ENCODE measurements at regions not wholly inside any gene's neighbourhood (a gene's known extent, or its start where the extent isn't known, plus 50 kb on each side); places are given as distances from the start of the nearest gene placed in this dataset.

DNA sequence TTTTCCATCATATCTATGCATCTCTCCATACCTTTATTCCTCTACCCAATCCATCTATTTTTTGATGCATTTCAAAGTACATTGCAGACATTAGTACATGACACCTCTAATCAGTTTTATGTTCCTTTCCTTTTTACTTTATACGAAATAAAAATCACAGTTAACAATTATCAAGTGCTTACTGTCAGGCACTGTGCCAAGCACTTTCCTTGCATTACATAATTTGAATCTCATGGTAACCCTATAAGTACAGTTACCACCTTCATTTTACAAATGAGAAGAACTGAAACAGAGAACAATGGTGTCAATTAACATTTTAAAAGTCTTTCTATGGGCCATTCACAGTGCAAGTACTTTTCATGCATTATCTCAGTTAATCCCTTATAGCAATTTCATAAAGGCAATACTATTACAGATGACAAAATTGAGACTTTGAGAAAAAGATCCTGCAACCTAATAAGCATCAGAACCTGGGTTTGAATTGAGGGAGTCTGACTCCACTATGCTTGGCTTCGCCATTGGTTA lies 544.4 kb upstream of the TNP1 start:
- intact Hi-C loops (cut with DNase I; ENCODE audit: low total_unique reads) = no loop called here
- Histone ChIP-seq H3K4me1 (peaks cover 0 to 6% of the 10 kb centered on the region in 2 donors), H3K27me3 (no peaks in the 10 kb centered on the region), H3K9me3 (no peaks in the 10 kb centered on the region), H3K4me3 (no peak overlapping the region), H3K27ac (peak overlapping the region; percentile 20 to 76), H3K36me3 (no peaks in the 10 kb centered on the region)
- DNase-seq = no peak
- TF ChIP-seq POLR2A (IDR thresholded peaks at IDR 0.05) = no peak
- TF ChIP-seq, protein P1, sequence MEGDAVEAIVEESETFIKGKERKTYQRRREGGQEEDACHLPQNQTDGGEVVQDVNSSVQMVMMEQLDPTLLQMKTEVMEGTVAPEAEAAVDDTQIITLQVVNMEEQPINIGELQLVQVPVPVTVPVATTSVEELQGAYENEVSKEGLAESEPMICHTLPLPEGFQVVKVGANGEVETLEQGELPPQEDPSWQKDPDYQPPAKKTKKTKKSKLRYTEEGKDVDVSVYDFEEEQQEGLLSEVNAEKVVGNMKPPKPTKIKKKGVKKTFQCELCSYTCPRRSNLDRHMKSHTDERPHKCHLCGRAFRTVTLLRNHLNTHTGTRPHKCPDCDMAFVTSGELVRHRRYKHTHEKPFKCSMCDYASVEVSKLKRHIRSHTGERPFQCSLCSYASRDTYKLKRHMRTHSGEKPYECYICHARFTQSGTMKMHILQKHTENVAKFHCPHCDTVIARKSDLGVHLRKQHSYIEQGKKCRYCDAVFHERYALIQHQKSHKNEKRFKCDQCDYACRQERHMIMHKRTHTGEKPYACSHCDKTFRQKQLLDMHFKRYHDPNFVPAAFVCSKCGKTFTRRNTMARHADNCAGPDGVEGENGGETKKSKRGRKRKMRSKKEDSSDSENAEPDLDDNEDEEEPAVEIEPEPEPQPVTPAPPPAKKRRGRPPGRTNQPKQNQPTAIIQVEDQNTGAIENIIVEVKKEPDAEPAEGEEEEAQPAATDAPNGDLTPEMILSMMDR (IDR thresholded peaks at IDR 0.05) = no peak

DNA sequence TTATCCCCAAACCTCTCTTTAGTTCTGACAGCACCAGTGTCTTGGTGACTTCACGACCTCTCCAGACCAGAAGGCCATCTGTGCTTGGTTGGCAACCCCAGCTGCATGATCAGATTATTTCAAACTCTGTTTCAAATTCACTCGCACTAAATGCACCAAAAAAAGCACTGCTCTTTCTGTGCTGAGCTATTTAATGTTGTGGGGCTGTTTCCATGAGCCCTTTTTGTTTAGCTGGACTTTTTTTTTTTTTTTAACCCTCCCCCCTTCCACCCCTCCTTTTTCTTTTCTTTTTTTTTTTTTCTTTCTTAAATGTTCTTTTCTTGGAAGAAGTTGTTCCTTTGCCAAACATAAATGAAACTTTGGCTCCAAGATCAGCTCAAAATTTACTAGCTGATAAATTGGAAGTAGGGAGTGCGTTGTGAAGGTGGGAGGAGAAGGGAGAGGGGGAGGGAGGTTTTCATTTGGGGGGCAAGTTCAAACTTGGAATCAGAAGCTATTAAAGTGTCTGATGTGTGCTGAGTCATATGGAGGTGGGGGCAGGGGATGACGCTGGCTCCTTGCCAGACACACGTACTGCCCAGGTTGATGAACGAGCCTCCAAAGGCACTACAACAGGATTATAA lies 543.0 kb upstream of the TNP1 start:
- peak overlapping the region; percentile 82 to 85 for H3K27ac ChIP-seq
- TF ChIP-seq, protein P1 (IDR thresholded peaks at IDR 0.05) = no peak
- no peak for TF ChIP-seq POLR2A (IDR thresholded peaks at IDR 0.05)

GRCh38 chr2:217402144-217402543 lies 542.3 kb upstream of the TNP1 start:
- intact Hi-C loops (cut with DNase I; ENCODE audit: low total_unique reads) = no loop called here
- Histone ChIP-seq H3K36me3 (no peaks in the 10 kb centered on the region), H3K9me3 (no peaks in the 10 kb centered on the region), H3K27me3 (no peaks in the 10 kb centered on the region), H3K4me1 (peaks cover 0 to 6% of the 10 kb centered on the region in 2 donors), H3K27ac (peak overlapping the region; percentile 82 to 85), H3K4me3 (no peak overlapping the region)
- no peak for DNase-seq
- TF ChIP-seq, protein P1 (IDR thresholded peaks at IDR 0.05) = no peak
- TF ChIP-seq POLR2A (IDR thresholded peaks at IDR 0.05) = no peak

More for the DNA sequence above, 543.0 kb upstream of the TNP1 start:
- Histone ChIP-seq H3K4me1 (peaks cover 0 to 6% of the 10 kb centered on the region in 2 donors), H3K27me3 (no peaks in the 10 kb centered on the region), H3K4me3 (no peak overlapping the region), H3K36me3 (no peaks in the 10 kb centered on the region), H3K9me3 (no peaks in the 10 kb centered on the region)
- DNase-seq = peak; percentile 89 to 92
- intact Hi-C loops (cut with DNase I; ENCODE audit: low total_unique reads) = no loop called here

DNA sequence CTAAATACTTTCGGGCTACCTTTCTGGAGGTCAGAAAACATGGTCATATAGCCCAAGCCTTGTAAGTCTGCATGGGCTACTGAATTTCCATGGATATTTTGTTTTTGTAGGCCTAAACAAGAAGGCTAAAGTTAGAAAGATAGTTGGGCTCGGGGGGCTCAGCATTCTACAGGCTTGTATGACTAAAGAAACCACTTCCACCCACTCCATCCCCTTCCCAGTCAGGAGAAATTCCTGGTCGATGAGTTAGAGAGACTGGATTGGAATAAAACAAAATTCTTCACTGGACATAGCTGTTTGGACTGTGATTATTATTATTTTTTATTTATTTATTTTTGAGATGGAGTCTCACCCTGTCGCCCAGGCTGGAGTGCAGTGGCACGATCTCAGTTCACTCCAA lies 539.4 kb upstream of the TNP1 start:
- Histone ChIP-seq H3K9me3 (no peaks in the 10 kb centered on the region), H3K4me3 (no peak overlapping the region), H3K27me3 (no peaks in the 10 kb centered on the region), H3K36me3 (no peaks in the 10 kb centered on the region), H3K27ac (peak overlapping the region; percentile 35 to 59), H3K4me1 (peaks cover 1 to 18% of the 10 kb centered on the region in 2 donors)
- intact Hi-C loops (cut with DNase I; ENCODE audit: low total_unique reads) = no loop called here
- TF ChIP-seq POLR2A (IDR thresholded peaks at IDR 0.05) = no peak
- TF ChIP-seq, protein P1 (IDR thresholded peaks at IDR 0.05) = no peak
- DNase-seq = no peak

DNA sequence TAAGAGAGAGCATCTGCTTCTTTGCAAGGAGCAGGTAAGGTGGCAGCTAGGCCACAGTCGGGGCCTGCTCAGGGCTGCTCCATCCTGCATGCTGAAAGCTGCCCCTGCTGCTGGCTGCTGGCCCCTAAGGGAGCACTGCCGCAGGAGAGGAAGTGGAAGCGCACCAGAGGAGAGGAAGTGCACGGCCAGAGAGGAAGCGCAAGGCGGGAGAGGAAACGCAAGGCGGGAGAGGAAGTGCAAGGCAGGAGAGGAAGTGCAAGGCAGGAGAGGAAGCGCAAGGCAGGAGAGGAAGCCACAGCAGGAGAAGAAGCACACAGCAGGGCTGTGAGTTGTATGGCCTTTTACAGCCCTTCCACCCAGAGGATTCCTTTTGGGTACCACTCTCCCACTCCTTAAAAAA lies 539.0 kb upstream of the TNP1 start:
- H3K27me3 ChIP-seq = no peaks in the 10 kb centered on the region
- H3K9me3 ChIP-seq = no peaks in the 10 kb centered on the region
- H3K36me3 ChIP-seq = no peaks in the 10 kb centered on the region
- H3K4me1 ChIP-seq = peaks cover 5 to 23% of the 10 kb centered on the region in 2 donors
- intact Hi-C loops (cut with DNase I; ENCODE audit: low total_unique reads) = no loop called here
- DNase-seq = no peak
- H3K4me3 ChIP-seq = no peak overlapping the region
- TF ChIP-seq, protein P1 (IDR thresholded peaks at IDR 0.05) = no peak
- TF ChIP-seq POLR2A (IDR thresholded peaks at IDR 0.05) = no peak
- peak overlapping the region; percentile 35 to 59 for H3K27ac ChIP-seq

Data from uterus (tissue), 3 donors.